Mucosa of descending colon (tissue), 3 donors: ENCODE measurements at regions not wholly inside any gene's neighbourhood (a gene's known extent, or its start where the extent isn't known, plus 50 kb on each side); places are given as distances from the start of the nearest gene placed in this dataset.

Experiments used
- ATAC-seq: fragments of 200-7000 bp; cut with Tn5 transposase; one replicate; pipeline ENCODE4 v1.9.1; 2020; ENCODE audit warnings: mild to moderate bottlenecking, moderate library complexity
- DNase-seq, 3 donors: peaks; one replicate each; pipeline ENCODE4 v3.0.0-alpha.2; 2020
- H3K36me3 ChIP-seq: fragments of 200-600 bp; one replicate; pipeline ENCODE4 v1.8.0; 2021; ENCODE audit warnings: low read depth, mild to moderate bottlenecking
- H3K4me1 ChIP-seq: fragments of 200-600 bp; one replicate; pipeline ENCODE4 v1.8.0; 2021; ENCODE audit warnings: low read depth, mild to moderate bottlenecking
- H3K4me3 ChIP-seq: fragments of 200-600 bp; one replicate; pipeline ENCODE4 v1.8.0; 2021; ENCODE audit warnings: mild to moderate bottlenecking
- H3K9me3 ChIP-seq: fragments of 200-600 bp; one replicate; pipeline ENCODE4 v1.8.0; 2021; ENCODE audit warnings: mild to moderate bottlenecking
- CTCF ChIP-seq: fragments of 200-600 bp; IDR thresholded peaks from one replicate; pipeline ENCODE4 v1.8.0; 2022; ENCODE audit warnings: antibody characterized with exemption, mild to moderate bottlenecking
- intact Hi-C, 2 donors: fragments of 100-400 bp; cut with DNase I in 1 of 2; cut with micrococcal nuclease in 1 of 2; formaldehyde crosslinking; loops; one replicate each; pipeline versions ENCODE4 v1.11.0 to v1.11.1; 2022; cut with DNase I, micrococcal nuclease
- donor health status: DM: no; HTN: no; CAD: no; lungs with moderate emphysema.
- donor health status: DM: no; HTN: no; CAD: no.
- donor health status: DM: no; HTN: yes; CAD: no.

GRCh38 chr4:123787512-123788080 lies 391.0 kb downstream of the SPRY1 start:
- H3K36me3 ChIP-seq, result no peaks in the 10 kb centered on the region
- no peak overlapping the region for H3K4me3 ChIP-seq
- no peaks in the 10 kb centered on the region for H3K9me3 ChIP-seq
- no peak for ATAC-seq
- H3K4me1 ChIP-seq, result no peaks in the 10 kb centered on the region
- intact Hi-C loops, result no loop called here
- no peak for TF ChIP-seq CTCF
- no peak for DNase-seq

GRCh38 chr4:123788577-123788976 lies 392.0 kb downstream of the SPRY1 start:
- no peak for TF ChIP-seq CTCF
- no peaks in the 10 kb centered on the region for H3K4me1 ChIP-seq
- no peaks in the 10 kb centered on the region for H3K36me3 ChIP-seq
- ATAC-seq, result no peak
- H3K4me3 ChIP-seq, result no peak overlapping the region
- intact Hi-C loops, result no loop called here
- no peak for DNase-seq
- H3K9me3 ChIP-seq, result no peaks in the 10 kb centered on the region

GRCh38 chr4:123790681-123791080 lies 394.1 kb downstream of the SPRY1 start:
- DNase-seq, result no peak
- intact Hi-C loops, result no loop called here
- no peak for TF ChIP-seq CTCF
- ATAC-seq, result no peak
- Histone ChIP-seq H3K4me3 (no peak overlapping the region), H3K4me1 (no peaks in the 10 kb centered on the region), H3K36me3 (no peaks in the 10 kb centered on the region), H3K9me3 (no peaks in the 10 kb centered on the region)

- no peak for DNase-seq
- no peak for TF ChIP-seq CTCF
Observed at GRCh38 chr4:123802082-123802645, 405.6 kb downstream of the SPRY1 start.

GRCh38 chr4:123802933-123803332 lies 406.3 kb downstream of the SPRY1 start:
- intact Hi-C loops, result no loop called here
- Histone ChIP-seq H3K4me1 (no peaks in the 10 kb centered on the region), H3K36me3 (no peaks in the 10 kb centered on the region), H3K4me3 (no peak overlapping the region), H3K9me3 (peaks cover 2% of the 10 kb centered on the region)
- no peak for ATAC-seq
- DNase-seq, result no peak
- TF ChIP-seq CTCF, result no peak

More at GRCh38 chr4:123802082-123802645, 405.6 kb downstream of the SPRY1 start:
- Histone ChIP-seq H3K36me3 (no peaks in the 10 kb centered on the region), H3K9me3 (peaks cover 2% of the 10 kb centered on the region), H3K4me3 (no peak overlapping the region), H3K4me1 (no peaks in the 10 kb centered on the region)
- no peak for ATAC-seq
- intact Hi-C loops, result no loop called here
